CD4-positive, CD25-positive, alpha-beta regulatory T cell (primary cell): ENCODE measurements at regions not wholly inside any gene's neighbourhood (a gene's known extent, or its start where the extent isn't known, plus 50 kb on each side); places are given as distances from the start of the nearest gene placed in this dataset.

Experiments used
- ATAC-seq, 2 donors: fragments of 150-1000 bp; cut with Tn5 transposase; one replicate each; pipeline ENCODE4 v1.10.0; 2021; ENCODE audit warnings: low read depth in 2 of 2, moderate number of reproducible peaks in 2 of 2, moderate library complexity in 1 of 2
- DNase-seq, 3 donors: peaks; one replicate each; pipeline versions ENCODE4 v3.0.0 to v3.0.0-alpha.2; 2012 to 2022; ENCODE audit warnings: mixed read lengths in 1 of 3
- H3K27ac ChIP-seq: one replicate; pipeline ENCODE4 v1.7.0; 2013; ENCODE audit warnings: mild to moderate bottlenecking, low read length; ENCODE audit not compliant: insufficient read depth, poor library complexity, severe bottlenecking
- H3K27me3 ChIP-seq: one replicate; pipeline ENCODE4 v1.7.0; 2013; ENCODE audit warnings: low read length; ENCODE audit not compliant: control insufficient read depth, insufficient read depth
- H3K36me3 ChIP-seq: one replicate; pipeline ENCODE4 v1.7.0; 2013; ENCODE audit warnings: mild to moderate bottlenecking, low read length, moderate library complexity; ENCODE audit not compliant: control insufficient read depth, insufficient read depth
- H3K4me1 ChIP-seq: 2 replicates; pipeline ENCODE4 v1.7.0; 2013; ENCODE audit warnings: mild to moderate bottlenecking, low read length; ENCODE audit not compliant: insufficient read depth, control insufficient read depth, poor library complexity, severe bottlenecking
- H3K4me3 ChIP-seq: one replicate; pipeline ENCODE4 v1.7.0; 2013; ENCODE audit warnings: low read depth, mild to moderate bottlenecking, low read length, moderate library complexity
- H3K9me3 ChIP-seq, 2 experiments: 1 replicate in 1 of 2; 2 replicates in 1 of 2; pipeline ENCODE4 v1.7.0; 2013; ENCODE audit warnings: low read length in 2 of 2, mild to moderate bottlenecking in 1 of 2, moderate library complexity in 1 of 2; ENCODE audit not compliant: control insufficient read depth in 2 of 2
- H3K27ac Mint-ChIP-seq, 3 donors: one replicate each; pipeline ENCODE4 v1.8.0; 2020 to 2022; ENCODE audit warnings: mild to moderate bottlenecking in 3 of 3, mixed read lengths in 3 of 3, moderate library complexity in 2 of 3
- H3K27me3 Mint-ChIP-seq: one replicate; pipeline ENCODE4 v1.8.0; 2022; ENCODE audit warnings: mild to moderate bottlenecking, mixed read lengths
- H3K36me3 Mint-ChIP-seq: one replicate; pipeline ENCODE4 v1.8.0; 2020; ENCODE audit warnings: mixed read lengths
- H3K4me1 Mint-ChIP-seq, 4 donors: one replicate each; pipeline ENCODE4 v1.8.0; 2020 to 2022; ENCODE audit warnings: mixed read lengths in 4 of 4, mild to moderate bottlenecking in 1 of 4
- H3K4me3 Mint-ChIP-seq, 4 donors: one replicate each; pipeline ENCODE4 v1.8.0; 2020 to 2022; ENCODE audit warnings: mild to moderate bottlenecking in 4 of 4, mixed read lengths in 4 of 4, moderate library complexity in 3 of 4
- H3K9me3 Mint-ChIP-seq, 7 donors: one replicate each; pipeline ENCODE4 v1.8.0; 2020 to 2022; ENCODE audit warnings: mixed read lengths in 7 of 7, mild to moderate bottlenecking in 3 of 7, moderate library complexity in 2 of 7

GRCh38 chr10:28774051-28774995, 97.0 kb downstream of the BAMBI start:
- no peak for ATAC-seq

GRCh38 chr10:28775773-28776172, 98.5 kb downstream of the BAMBI start:
- H3K9me3 Mint-ChIP-seq, result peaks cover 0 to 6% (median 0%) of the 10 kb centered on the region in 7 donors
- H3K36me3 Mint-ChIP-seq, result no peaks in the 10 kb centered on the region
- Histone ChIP-seq H3K36me3 (no peaks in the 10 kb centered on the region), H3K4me3 (no peak overlapping the region), H3K27ac (no peak overlapping the region), H3K27me3 (no peaks in the 10 kb centered on the region), H3K4me1 (no peaks in the 10 kb centered on the region), H3K9me3 (no peaks in the 10 kb centered on the region)
- H3K27me3 Mint-ChIP-seq, result peaks cover 10% of the 10 kb centered on the region
- no peaks in the 10 kb centered on the region for H3K4me1 Mint-ChIP-seq
- no peak overlapping the region for H3K4me3 Mint-ChIP-seq
- DNase-seq (no peak), ATAC-seq (no peak)
- H3K27ac Mint-ChIP-seq, result no peak overlapping the region

More at GRCh38 chr10:28774051-28774995, 97.0 kb downstream of the BAMBI start:
- no peak overlapping the region for H3K4me3 Mint-ChIP-seq
- peaks cover 10% of the 10 kb centered on the region for H3K27me3 Mint-ChIP-seq
- H3K4me1 ChIP-seq, result no peaks in the 10 kb centered on the region
- no peaks in the 10 kb centered on the region for H3K4me1 Mint-ChIP-seq
- no peaks in the 10 kb centered on the region for H3K36me3 ChIP-seq
- H3K27ac Mint-ChIP-seq, result no peak overlapping the region
- H3K27ac ChIP-seq, result no peak overlapping the region
- no peak overlapping the region for H3K4me3 ChIP-seq
- DNase-seq, result no peak
- no peaks in the 10 kb centered on the region for H3K9me3 ChIP-seq
- peaks cover 0 to 9% (median 0%) of the 10 kb centered on the region in 7 donors for H3K9me3 Mint-ChIP-seq
- H3K27me3 ChIP-seq, result no peaks in the 10 kb centered on the region
- H3K36me3 Mint-ChIP-seq, result no peaks in the 10 kb centered on the region

GRCh38 chr10:28776519-28776918, 99.2 kb downstream of the BAMBI start:
- no peaks in the 10 kb centered on the region for H3K4me1 Mint-ChIP-seq
- H3K36me3 Mint-ChIP-seq, result no peaks in the 10 kb centered on the region
- peaks cover 10% of the 10 kb centered on the region for H3K27me3 Mint-ChIP-seq
- peak overlapping the region in 1 of 3 donors; percentile 69 for H3K27ac Mint-ChIP-seq
- peaks cover 0 to 5% (median 0%) of the 10 kb centered on the region in 7 donors for H3K9me3 Mint-ChIP-seq
- Histone ChIP-seq H3K9me3 (no peaks in the 10 kb centered on the region), H3K4me1 (no peaks in the 10 kb centered on the region), H3K36me3 (no peaks in the 10 kb centered on the region), H3K4me3 (no peak overlapping the region), H3K27ac (no peak overlapping the region), H3K27me3 (no peaks in the 10 kb centered on the region)
- H3K4me3 Mint-ChIP-seq, result no peak overlapping the region
- DNase-seq (no peak), ATAC-seq (no peak)

GRCh38 chr10:28777911-28778310, 100.6 kb downstream of the BAMBI start:
- Histone ChIP-seq H3K36me3 (no peaks in the 10 kb centered on the region), H3K27ac (no peak overlapping the region), H3K27me3 (no peaks in the 10 kb centered on the region), H3K4me1 (no peaks in the 10 kb centered on the region), H3K4me3 (no peak overlapping the region), H3K9me3 (no peaks in the 10 kb centered on the region)
- H3K36me3 Mint-ChIP-seq, result no peaks in the 10 kb centered on the region
- peaks cover 10% of the 10 kb centered on the region for H3K27me3 Mint-ChIP-seq
- no peak for ATAC-seq
- no peak overlapping the region for H3K4me3 Mint-ChIP-seq
- H3K9me3 Mint-ChIP-seq, result peaks cover 0 to 5% (median 0%) of the 10 kb centered on the region in 7 donors
- no peaks in the 10 kb centered on the region for H3K4me1 Mint-ChIP-seq
- DNase-seq, result no peak
- no peak overlapping the region for H3K27ac Mint-ChIP-seq

GRCh38 chr10:28778524-28778923, 101.2 kb downstream of the BAMBI start:
- Histone ChIP-seq H3K9me3 (no peaks in the 10 kb centered on the region), H3K4me3 (no peak overlapping the region), H3K27ac (no peak overlapping the region), H3K4me1 (no peaks in the 10 kb centered on the region), H3K27me3 (no peaks in the 10 kb centered on the region), H3K36me3 (no peaks in the 10 kb centered on the region)
- peaks cover 0 to 5% (median 0%) of the 10 kb centered on the region in 7 donors for H3K9me3 Mint-ChIP-seq
- no peak overlapping the region for H3K4me3 Mint-ChIP-seq
- no peaks in the 10 kb centered on the region for H3K4me1 Mint-ChIP-seq
- DNase-seq, result no peak
- no peak for ATAC-seq
- no peak overlapping the region for H3K27ac Mint-ChIP-seq
- H3K36me3 Mint-ChIP-seq, result no peaks in the 10 kb centered on the region
- peaks cover 10% of the 10 kb centered on the region for H3K27me3 Mint-ChIP-seq

- DNase-seq (no peak), ATAC-seq (no peak)
- no peaks in the 10 kb centered on the region for H3K4me1 ChIP-seq
- H3K36me3 Mint-ChIP-seq, result no peaks in the 10 kb centered on the region
- H3K27ac Mint-ChIP-seq, result no peak overlapping the region
- peaks cover 0 to 1% (median 0%) of the 10 kb centered on the region in 7 donors for H3K9me3 Mint-ChIP-seq
- no peaks in the 10 kb centered on the region for H3K4me1 Mint-ChIP-seq
- no peak overlapping the region for H3K4me3 Mint-ChIP-seq
- no peak overlapping the region for H3K27ac ChIP-seq
- no peak overlapping the region for H3K4me3 ChIP-seq
- H3K27me3 ChIP-seq, result no peaks in the 10 kb centered on the region
- H3K9me3 ChIP-seq, result no peaks in the 10 kb centered on the region
- H3K27me3 Mint-ChIP-seq, result peaks cover under 1% of the 10 kb centered on the region
- no peaks in the 10 kb centered on the region for H3K36me3 ChIP-seq
These were observed 104.0 kb downstream of the BAMBI start for GRCh38 chr10:28781296-28781695.

GRCh38 chr10:28783087-28783486, 105.8 kb downstream of the BAMBI start:
- ATAC-seq, result no peak

GRCh38 chr10:28785018-28785417, 107.7 kb downstream of the BAMBI start:
- ATAC-seq, result no peak
- H3K4me1 Mint-ChIP-seq, result no peaks in the 10 kb centered on the region

More at GRCh38 chr10:28783087-28783486, 105.8 kb downstream of the BAMBI start:
- Histone ChIP-seq H3K27ac (no peak overlapping the region), H3K4me3 (no peak overlapping the region), H3K27me3 (no peaks in the 10 kb centered on the region), H3K4me1 (no peaks in the 10 kb centered on the region), H3K9me3 (no peaks in the 10 kb centered on the region), H3K36me3 (no peaks in the 10 kb centered on the region)
- H3K27me3 Mint-ChIP-seq, result no peaks in the 10 kb centered on the region
- H3K9me3 Mint-ChIP-seq, result peaks cover 0 to 2% (median 0%) of the 10 kb centered on the region in 7 donors
- no peak overlapping the region for H3K27ac Mint-ChIP-seq
- H3K36me3 Mint-ChIP-seq, result no peaks in the 10 kb centered on the region
- no peaks in the 10 kb centered on the region for H3K4me1 Mint-ChIP-seq
- no peak for DNase-seq
- H3K4me3 Mint-ChIP-seq, result no peak overlapping the region

More at GRCh38 chr10:28785018-28785417, 107.7 kb downstream of the BAMBI start:
- Mint-ChIP-seq H3K36me3 (no peaks in the 10 kb centered on the region), H3K27ac (no peak overlapping the region), H3K9me3 (peaks cover 0 to 2% (median 0%) of the 10 kb centered on the region in 7 donors), H3K4me3 (no peak overlapping the region), H3K27me3 (no peaks in the 10 kb centered on the region)
- H3K27ac ChIP-seq, result no peak overlapping the region
- no peaks in the 10 kb centered on the region for H3K36me3 ChIP-seq
- H3K4me1 ChIP-seq, result no peaks in the 10 kb centered on the region
- H3K4me3 ChIP-seq, result no peak overlapping the region
- no peaks in the 10 kb centered on the region for H3K9me3 ChIP-seq
- no peaks in the 10 kb centered on the region for H3K27me3 ChIP-seq
- DNase-seq, result no peak
